IMR-90 (cell line): ENCODE measurements at regions not wholly inside any gene's neighbourhood (a gene's known extent, or its start where the extent isn't known, plus 50 kb on each side); places are given as distances from the start of the nearest gene placed in this dataset.

Experiments used
- ATAC-seq: fragments of 200-7000 bp; cut with Tn5 transposase; 2 replicates; pipeline ENCODE4 v1.9.1; 2020; ENCODE audit warnings: low read depth, mild to moderate bottlenecking, moderate library complexity
- BruUV-seq: library from RNA; stranded (reverse); fragments of 400-500 nt; replicated peaks from 2 replicates; lab custom pipeline; 2021; lab: Mats Ljungman, UMichigan
- CTCF ChIA-PET: fragments of 300-600 bp; formaldehyde crosslinking; extraction: SDS; loops from one replicate; lab custom pipeline; 2021; ENCODE audit warnings: antibody characterized with exemption; lab: Yijun Ruan, JAX
- POLR2A ChIA-PET: fragments of 300-600 bp; sonication (Branson Sonifier 250); formaldehyde crosslinking; loops from one replicate; lab custom pipeline; 2022; ENCODE audit warnings: antibody characterized with exemption; ENCODE audit not compliant: unreplicated experiment; lab: Charles Lee
- DNase-seq: peaks from one replicate; pipeline ENCODE4 v3.0.0; 2013
- H2AFZ ChIP-seq: replicated peaks from 2 replicates; pipeline ENCODE3; 2013; ENCODE audit warnings: low read length, mild to moderate bottlenecking; ENCODE audit not compliant: poor library complexity
- H2AK5ac ChIP-seq: 2 replicates; pipeline ENCODE4 v1.6.1; 2013; ENCODE audit warnings: low read depth, low read length, inconsistent platforms
- H2AK9ac ChIP-seq: replicated peaks from 2 replicates; pipeline ENCODE3; 2013; ENCODE audit warnings: mild to moderate bottlenecking, low read depth, low read length, moderate library complexity; ENCODE audit not compliant: poor library complexity
- H2BK120ac ChIP-seq: 2 replicates; pipeline ENCODE4 v1.6.1; 2013; ENCODE audit warnings: low read depth, low read length, inconsistent platforms
- H2BK15ac ChIP-seq: 3 replicates; pipeline ENCODE4 v1.6.1; 2013; ENCODE audit warnings: low read depth, low read length, inconsistent platforms
- H2BK20ac ChIP-seq: 2 replicates; pipeline ENCODE4 v1.6.1; 2013; ENCODE audit warnings: low read depth, mild to moderate bottlenecking, inconsistent platforms, low read length, moderate library complexity
- H2BK5ac ChIP-seq: 2 replicates; pipeline ENCODE4 v1.6.1; 2013; ENCODE audit warnings: mild to moderate bottlenecking, low read depth, low read length, inconsistent platforms; ENCODE audit not compliant: poor library complexity, severe bottlenecking
- H3K14ac ChIP-seq: replicated peaks from 2 replicates; pipeline ENCODE4 v1.6.1; 2013; ENCODE audit warnings: low read depth, low read length, inconsistent platforms
- H3K18ac ChIP-seq: 2 replicates; pipeline ENCODE4 v1.6.1; 2013; ENCODE audit warnings: low read depth, low read length, control low read depth
- H3K23ac ChIP-seq: 2 replicates; pipeline ENCODE4 v1.6.1; 2013; ENCODE audit warnings: low read depth, low read length, inconsistent platforms
- H3K27ac ChIP-seq: 2 replicates; pipeline ENCODE4 v1.5.1; 2013; ENCODE audit warnings: mild to moderate bottlenecking, control low read depth, low read length; ENCODE audit not compliant: insufficient read depth
- H3K27me3 ChIP-seq: 2 replicates; pipeline ENCODE4 v1.6.1; 2013; ENCODE audit warnings: low read length; ENCODE audit not compliant: control insufficient read depth, insufficient read depth
- H3K36me3 ChIP-seq: 2 replicates; pipeline ENCODE4 v1.6.1; 2013; ENCODE audit warnings: low read length, mixed read lengths; ENCODE audit not compliant: control insufficient read depth, insufficient read depth
- H3K4ac ChIP-seq: 2 replicates; pipeline ENCODE4 v1.6.1; 2013; ENCODE audit warnings: low read depth, low read length, inconsistent platforms
- H3K4me1 ChIP-seq: 2 replicates; pipeline ENCODE4 v1.6.1; 2013; ENCODE audit warnings: low read length, mixed read lengths; ENCODE audit not compliant: control insufficient read depth, insufficient read depth
- H3K4me2 ChIP-seq: 2 replicates; pipeline ENCODE4 v1.6.1; 2013; ENCODE audit warnings: low read depth, mild to moderate bottlenecking, control low read depth, low read length, moderate library complexity
- H3K4me3 ChIP-seq: 2 replicates; pipeline ENCODE4 v1.5.1; 2013; ENCODE audit warnings: low read depth, mild to moderate bottlenecking, control low read depth, low read length, moderate library complexity; ENCODE audit not compliant: insufficient read depth
- H3K56ac ChIP-seq: 2 replicates; pipeline ENCODE4 v1.6.1; 2013; ENCODE audit warnings: low read length, inconsistent platforms; ENCODE audit not compliant: insufficient read depth; ENCODE audit errors: extremely low read depth
- H3K79me1 ChIP-seq, 2 experiments: 2 replicates each; pipeline ENCODE4 v1.6.1; 2013; ENCODE audit warnings: low read length in 2 of 2, inconsistent platforms in 1 of 2, low read depth in 1 of 2
- H3K9ac ChIP-seq: 2 replicates; pipeline ENCODE4 v1.6.1; 2013; ENCODE audit warnings: low read depth, low read length, control low read depth
- H3K9me1 ChIP-seq: 2 replicates; pipeline ENCODE4 v1.6.1; 2013; ENCODE audit warnings: low read length, inconsistent platforms; ENCODE audit not compliant: insufficient read depth
- H3K9me3 ChIP-seq: 2 replicates; pipeline ENCODE4 v1.6.1; 2013; ENCODE audit warnings: low read length; ENCODE audit not compliant: control insufficient read depth, insufficient read depth
- H4K20me1 ChIP-seq: 2 replicates; pipeline ENCODE4 v1.6.1; 2013; ENCODE audit warnings: low read length, inconsistent platforms; ENCODE audit not compliant: insufficient read depth
- H4K5ac ChIP-seq: 2 replicates; pipeline ENCODE4 v1.6.1; 2013; ENCODE audit warnings: mild to moderate bottlenecking, low read depth, low read length, control low read depth
- H4K8ac ChIP-seq, 2 experiments: 2 replicates each; pipeline ENCODE4 v1.6.1; 2013; ENCODE audit warnings: low read depth in 2 of 2, low read length in 2 of 2, control low read depth in 1 of 2, inconsistent platforms in 1 of 2
- H4K91ac ChIP-seq: 2 replicates; pipeline ENCODE4 v1.6.1; 2013; ENCODE audit warnings: low read depth, low read length, inconsistent platforms; ENCODE audit not compliant: insufficient read depth
- BHLHE40 ChIP-seq: fragments of 150-350 bp; IDR thresholded peaks from 2 replicates; pipeline ENCODE4 v1.6.1; 2016; ENCODE audit warnings: mild to moderate bottlenecking, low read depth, low read length
- CHD1 ChIP-seq: IDR thresholded peaks from 2 replicates; pipeline ENCODE4 v1.6.1; 2012; ENCODE audit warnings: low read depth, low read length, improper control_type of control experiment
- CTCF ChIP-seq: conservative IDR thresholded peaks from 2 replicates; pipeline ENCODE4 v1.5.1; 2012; ENCODE audit warnings: mild to moderate bottlenecking, low read depth, low read length, improper control_type of control experiment
- FOS ChIP-seq: fragments of 150-350 bp; IDR thresholded peaks from 2 replicates; pipeline ENCODE4 v1.6.1; 2016; ENCODE audit warnings: low read depth, low read length
- MXI1 ChIP-seq: IDR thresholded peaks from 2 replicates; pipeline ENCODE4 v1.6.1; 2012; ENCODE audit warnings: low read depth, mild to moderate bottlenecking, low read length, moderate library complexity, borderline replicate concordance
- NFE2L2 ChIP-seq: fragments of 150-350 bp; IDR thresholded peaks from 2 replicates; pipeline ENCODE4 v1.6.1; 2016; ENCODE audit warnings: low read depth, mild to moderate bottlenecking, low read length
- POLR2A ChIP-seq: IDR thresholded peaks from 2 replicates; pipeline ENCODE4 v1.6.1; 2012; ENCODE audit warnings: mild to moderate bottlenecking, low read depth, low read length
- RAD21 ChIP-seq: IDR thresholded peaks from 2 replicates; pipeline ENCODE4 v1.6.1; 2012; ENCODE audit warnings: low read length, improper control_type of control experiment
- RCOR1 ChIP-seq: IDR thresholded peaks from 2 replicates; pipeline ENCODE4 v1.6.1; 2012; ENCODE audit warnings: mild to moderate bottlenecking, low read length, improper control_type of control experiment; ENCODE audit not compliant: insufficient replicate concordance
- RFX5 ChIP-seq: IDR thresholded peaks from 2 replicates; pipeline ENCODE4 v1.8.0; 2012; ENCODE audit warnings: low read depth, mild to moderate bottlenecking, low read length, moderate library complexity
- SMC3 ChIP-seq: fragments of 150-350 bp; IDR thresholded peaks from 2 replicates; pipeline ENCODE4 v1.6.1; 2016; ENCODE audit warnings: low read depth, mild to moderate bottlenecking, antibody characterized with exemption, low read length, moderate library complexity
- USF2 ChIP-seq: fragments of 150-350 bp; IDR thresholded peaks from 2 replicates; pipeline ENCODE4 v1.6.1; 2017; ENCODE audit warnings: mild to moderate bottlenecking, antibody characterized with exemption, low read length, low read depth
- WGBS, 2 experiments: methylation state at CpG; one replicate each; pipeline versions ENCODE4 v1.1.5 to v1.1.7; 2013; ENCODE audit warnings: missing lambda C conversion rate in 2 of 2; ENCODE audit not compliant: insufficient read length in 1 of 2; ENCODE audit errors: extremely low coverage in 2 of 2; 5-methylcytosine and 5-hydroxymethylcytosine counted together
- dilution Hi-C: fragments of 300-500 bp; cut with HindIII; formaldehyde crosslinking; loops from one replicate; pipeline ENCODE4 v1.14.3; 2018; ENCODE audit warnings: low sequenced_read_pairs; ENCODE audit not compliant: unreplicated experiment
- in situ Hi-C: fragments of 300-500 bp; cut with MboI; formaldehyde crosslinking; loops from 3 replicates; pipeline ENCODE4 v1.14.3; 2019; ENCODE audit warnings: low sequenced_read_pairs, inconsistent platforms, mixed read lengths
- intact Hi-C: fragments of 100-400 bp; cut with micrococcal nuclease; formaldehyde crosslinking; loops from 2 replicates; pipeline ENCODE4 v1.10.0; 2022

- no peak for DNase-seq
- no peak for TF ChIP-seq RFX5
- TF ChIP-seq USF2 = no peak
- no peak for TF ChIP-seq FOS
- TF ChIP-seq MXI1 = no peak
- no peak for TF ChIP-seq BHLHE40
- no peak for TF ChIP-seq SMC3
- no peak for TF ChIP-seq NFE2L2
- TF ChIP-seq CHD1 = no peak
- TF ChIP-seq RAD21 = no peak
- no peak for TF ChIP-seq POLR2A
- no peak for TF ChIP-seq RCOR1
- no peak for TF ChIP-seq CTCF
- no peak overlapping the region for H2BK20ac ChIP-seq
- no CpG with 5 or more reads among the region's 2 CpGs for WGBS, 2 experiments
- no peak overlapping the region for H3K9ac ChIP-seq
- H3K79me1 ChIP-seq = no peaks in the 10 kb centered on the region
- no peaks in the 10 kb centered on the region for H3K9me1 ChIP-seq
- H3K4me2 ChIP-seq = no peak overlapping the region
- no peak overlapping the region for H3K4ac ChIP-seq
- H3K27ac ChIP-seq = no peak overlapping the region
- intact Hi-C loops = no loop called here
- H3K18ac ChIP-seq = no peak overlapping the region
- no peak overlapping the region for H4K91ac ChIP-seq
- no TSS peak for BruUV-seq
- ATAC-seq = no peak
- H3K27me3 ChIP-seq = no peaks in the 10 kb centered on the region
- H2BK120ac ChIP-seq = no peak overlapping the region
- dilution Hi-C loops = no loop called here
- H2AK5ac ChIP-seq = no peak overlapping the region
- no peak overlapping the region for H2BK5ac ChIP-seq
- in situ Hi-C loops = no loop called here
- ChIA-PET POLR2A (no interaction called here), CTCF (no interaction called here)
- H2BK15ac ChIP-seq = no peak overlapping the region
- H3K36me3 ChIP-seq = no peaks in the 10 kb centered on the region
- no peak overlapping the region for H3K23ac ChIP-seq
- no peak overlapping the region for H2AK9ac ChIP-seq
- H3K56ac ChIP-seq = no peak overlapping the region
- no peak overlapping the region for H3K14ac ChIP-seq
- H4K5ac ChIP-seq = no peak overlapping the region
- H4K8ac ChIP-seq = no peak overlapping the region
- H3K4me1 ChIP-seq = no peaks in the 10 kb centered on the region; the same call in 1 of the 2 replicates
- no peaks in the 10 kb centered on the region for H3K9me3 ChIP-seq
- H4K20me1 ChIP-seq = no peaks in the 10 kb centered on the region
- no peak overlapping the region for H3K4me3 ChIP-seq
- H2AFZ ChIP-seq = no peak overlapping the region
These were observed 894.4 kb downstream of the MCTP2 start for GRCh38 chr15:95125803-95126202.
